Left ventricle myocardium superior (tissue), 1 donor: ENCODE measurements at regions not wholly inside any gene's neighbourhood (a gene's known extent, or its start where the extent isn't known, plus 50 kb on each side); places are given as distances from the start of the nearest gene placed in this dataset.

Experiments
- ATAC-seq: fragments of 200-7000 bp; cut with Tn5 transposase; one replicate; pipeline ENCODE4 v1.9.1; 2020; ENCODE audit warnings: mild to moderate bottlenecking, moderate library complexity
- DNase-seq: peaks from one replicate; pipeline ENCODE4 v3.0.0-alpha.2; 2020
- intact Hi-C: fragments of 100-400 bp; cut with micrococcal nuclease; formaldehyde crosslinking; loops from one replicate; pipeline ENCODE4 v1.11.0; 2022
- donor health status: DM: no; HTN: yes; CAD: no; lungs with severe emphysema.

DNA sequence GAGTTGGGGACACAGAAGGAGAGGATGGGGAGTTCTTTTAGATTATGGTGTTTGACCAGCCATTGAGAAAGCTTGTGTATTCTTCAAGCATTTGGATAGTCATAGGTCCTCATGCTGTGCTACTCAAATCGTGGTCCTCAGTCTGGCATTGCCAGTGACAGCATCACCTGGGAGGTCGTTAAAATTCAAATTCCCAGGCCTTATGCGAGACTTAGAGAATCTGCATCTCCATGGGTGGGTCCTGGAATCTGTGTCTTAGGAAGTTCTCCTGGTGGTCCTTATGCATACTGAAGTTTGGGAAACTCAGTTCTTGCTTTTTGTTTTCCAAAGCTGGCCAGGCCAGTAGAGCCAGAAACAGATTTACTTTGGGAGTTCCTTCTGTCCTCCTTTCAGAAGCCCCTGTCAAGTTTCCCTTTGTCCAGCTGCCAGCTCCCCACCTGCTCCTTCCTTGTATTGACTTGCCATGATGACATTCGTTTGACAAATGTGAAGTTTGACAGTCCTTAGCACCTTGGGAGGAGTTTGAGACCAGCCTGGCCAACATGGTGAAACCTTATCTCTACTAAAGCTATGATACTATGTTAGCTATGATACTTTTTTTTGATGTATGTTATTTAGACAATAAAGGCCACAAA, 95.6 kb downstream of the PALM2AKAP2 start:
- no peak for DNase-seq
- ATAC-seq: no peak
- intact Hi-C loops: no loop called here

DNA sequence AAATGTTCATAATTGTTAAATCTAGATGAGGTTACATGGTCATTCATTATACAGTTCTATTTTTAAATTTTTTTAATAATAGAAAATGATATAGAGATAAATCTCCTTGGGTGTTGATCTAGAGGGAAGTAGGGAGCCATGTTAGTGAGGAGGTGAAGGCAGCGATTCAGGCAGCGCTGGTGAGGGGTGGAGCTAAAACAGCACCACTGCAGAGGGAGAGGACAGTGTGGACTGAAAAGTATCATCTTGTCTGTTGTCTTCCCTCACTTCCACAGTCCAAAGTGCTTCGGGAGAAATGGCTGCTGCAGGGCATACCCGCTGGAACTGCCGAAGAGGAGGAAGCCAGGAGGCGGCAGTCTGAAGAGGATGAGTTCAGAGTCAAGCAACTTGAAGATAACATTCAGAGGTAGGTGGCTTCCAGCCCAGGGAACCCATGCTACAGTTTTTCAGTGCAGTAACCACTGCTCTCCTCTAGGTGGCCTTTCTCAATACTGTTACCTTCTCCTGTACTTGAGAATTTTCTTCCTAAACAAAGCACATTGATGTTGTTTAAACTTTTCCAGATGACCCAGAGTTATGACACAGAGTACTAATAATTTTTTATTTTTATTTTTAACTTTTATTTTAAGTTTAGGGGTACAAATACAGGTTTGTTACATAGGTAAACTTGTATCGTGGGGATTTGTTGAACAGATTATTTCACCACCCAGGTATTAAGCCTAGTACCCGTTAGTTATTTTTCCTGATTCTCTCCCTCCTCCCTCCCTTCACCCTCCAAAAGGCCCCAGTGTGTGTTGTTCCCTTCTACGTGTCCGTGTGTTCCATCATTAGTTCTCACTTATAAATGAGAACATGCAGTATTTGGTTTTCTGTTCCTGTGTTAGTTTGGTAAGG, 100.5 kb downstream of the PALM2AKAP2 start:
- intact Hi-C loops: loop anchor here (10.0 kb wide), 1 partner anchor 306 kb away; no protein-coding TSS in a partner anchor
- ATAC-seq (no peak), DNase-seq (no peak)

DNA sequence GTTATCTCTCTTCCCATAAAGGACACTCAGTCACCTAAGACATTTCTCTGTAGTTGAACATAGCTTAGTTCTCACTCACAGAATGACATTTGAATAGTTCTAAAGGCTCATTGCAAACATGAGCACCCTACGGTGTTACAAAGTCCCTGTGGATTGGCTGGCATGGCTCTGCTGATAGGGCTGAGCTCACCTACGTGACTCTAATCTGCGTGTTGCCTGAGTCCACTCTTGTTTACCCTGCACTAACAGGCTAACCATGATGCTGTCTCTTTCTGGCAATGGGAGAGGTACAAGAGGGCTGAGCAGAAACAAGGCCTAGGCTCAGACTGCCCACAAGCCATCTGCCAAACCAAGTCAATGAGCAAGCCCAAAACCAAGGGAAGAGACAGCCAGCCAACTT, 103.6 kb downstream of the PALM2AKAP2 start:
- DNase-seq: no peak
- no peak for ATAC-seq
- intact Hi-C loops: loop anchor here (10.0 kb wide), 1 partner anchor 309 kb away; no protein-coding TSS in a partner anchor

DNA sequence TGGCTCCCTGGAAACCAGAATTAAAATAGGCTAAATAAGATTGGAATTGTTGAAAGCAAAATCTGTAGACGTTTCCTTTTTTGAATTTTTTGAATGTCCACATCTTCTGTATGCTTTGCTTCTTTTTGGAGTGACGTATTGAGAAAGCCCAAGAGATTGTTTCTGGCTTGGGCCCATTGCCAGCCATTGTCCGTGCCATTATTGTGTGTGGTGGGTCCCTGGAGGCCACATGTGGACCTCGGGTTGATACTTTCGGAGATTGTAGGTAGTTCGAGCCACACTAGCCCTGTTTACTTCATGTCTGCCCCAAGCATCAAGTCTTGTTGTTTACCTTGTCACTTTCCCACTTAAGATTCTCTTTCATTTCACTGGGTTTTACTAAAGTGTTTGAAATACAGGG, 106.0 kb downstream of the PALM2AKAP2 start:
- DNase-seq (peak; percentile 54), ATAC-seq (peak; percentile 6)
- intact Hi-C loops: loop anchor here (10.0 kb wide), 1 partner anchor 311 kb away; no protein-coding TSS in a partner anchor

DNA sequence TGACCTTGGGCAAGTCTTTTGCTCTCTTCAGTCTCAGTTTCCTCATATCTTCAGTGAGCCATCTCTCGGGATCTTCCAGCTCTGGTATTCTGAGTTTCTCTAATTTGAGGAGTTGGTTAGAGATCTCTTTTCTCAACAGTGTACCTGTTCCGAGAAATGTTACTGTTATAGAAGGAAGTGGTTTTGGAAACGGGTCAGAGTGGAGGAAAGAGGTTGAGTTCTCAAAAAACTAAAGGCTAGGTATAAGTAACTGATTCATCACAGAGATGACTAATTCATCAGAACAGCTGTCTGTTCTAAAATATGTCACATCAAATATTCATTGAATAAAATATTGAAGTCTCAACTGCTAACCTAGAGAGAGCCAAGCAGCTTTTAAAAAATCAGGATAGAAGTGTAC, 106.6 kb downstream of the PALM2AKAP2 start:
- intact Hi-C loops: loop anchor here (10.0 kb wide), 1 partner anchor 312 kb away; no protein-coding TSS in a partner anchor
- ATAC-seq (no peak), DNase-seq (no peak)

DNA sequence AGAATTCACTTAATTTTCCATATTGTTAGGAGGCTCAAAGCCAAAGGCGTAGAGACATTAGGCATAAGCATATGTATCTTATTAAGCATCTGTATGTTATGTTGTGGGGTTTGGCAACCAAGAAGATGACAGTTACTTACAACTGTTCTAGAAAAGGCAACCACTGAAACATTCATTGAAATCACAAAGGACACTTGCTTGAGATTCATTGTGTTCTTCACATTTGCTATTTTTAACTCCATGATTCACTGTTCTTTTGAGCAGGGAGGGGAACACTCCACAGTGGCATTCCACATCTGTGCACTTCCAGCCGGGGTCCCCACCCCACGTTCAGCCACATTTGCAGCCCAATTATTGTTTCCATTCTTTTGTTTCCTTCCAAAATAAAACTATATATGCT, 107.1 kb downstream of the PALM2AKAP2 start:
- intact Hi-C loops: loop anchor here (10.0 kb wide), 1 partner anchor 312 kb away; no protein-coding TSS in a partner anchor
- DNase-seq (no peak), ATAC-seq (peak; percentile 86)

DNA sequence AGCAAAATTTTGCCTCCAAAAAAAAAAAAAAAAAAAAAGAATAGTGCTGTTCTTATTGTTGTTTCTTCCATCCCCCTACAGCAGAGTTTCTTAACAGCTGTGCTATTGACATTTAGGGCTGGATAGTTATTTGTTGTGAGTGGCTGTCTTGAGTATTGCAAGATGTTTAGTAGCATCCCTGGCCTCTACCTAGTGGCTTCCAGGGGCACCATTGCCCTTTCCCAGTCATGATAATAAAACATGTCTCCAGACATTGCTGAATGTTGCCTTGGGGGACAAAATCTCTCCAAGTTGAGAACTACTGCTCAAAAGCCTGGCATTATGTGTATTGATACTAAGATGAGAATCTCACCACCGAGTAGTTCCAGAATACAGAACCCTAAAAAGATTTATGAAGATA, 108.7 kb downstream of the PALM2AKAP2 start:
- ATAC-seq (no peak), DNase-seq (no peak)
- intact Hi-C loops: loop anchor here (10.0 kb wide), 1 partner anchor 314 kb away; no protein-coding TSS in a partner anchor

DNA sequence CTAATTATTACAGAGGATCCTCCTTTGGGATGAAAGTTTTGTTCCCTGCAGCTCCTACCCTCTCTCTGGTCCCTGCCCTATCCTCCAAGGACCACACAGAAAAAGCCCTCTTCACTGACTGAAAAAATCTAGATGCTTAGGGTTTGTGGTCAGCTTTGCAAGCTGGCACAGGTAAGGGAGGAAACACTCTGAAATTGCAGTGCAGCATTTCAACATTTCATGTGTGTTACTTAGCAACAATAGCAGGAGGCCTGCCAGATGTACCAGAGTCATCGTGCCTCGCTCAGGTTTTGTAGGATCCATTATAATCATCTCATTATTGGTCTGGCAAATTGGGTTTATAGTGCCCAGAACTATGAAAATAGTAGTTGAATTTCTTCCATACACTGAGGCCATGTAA, 109.5 kb downstream of the PALM2AKAP2 start:
- ATAC-seq (no peak), DNase-seq (no peak)
- intact Hi-C loops: loop anchor here (10.0 kb wide), 1 partner anchor 315 kb away; no protein-coding TSS in a partner anchor

DNA sequence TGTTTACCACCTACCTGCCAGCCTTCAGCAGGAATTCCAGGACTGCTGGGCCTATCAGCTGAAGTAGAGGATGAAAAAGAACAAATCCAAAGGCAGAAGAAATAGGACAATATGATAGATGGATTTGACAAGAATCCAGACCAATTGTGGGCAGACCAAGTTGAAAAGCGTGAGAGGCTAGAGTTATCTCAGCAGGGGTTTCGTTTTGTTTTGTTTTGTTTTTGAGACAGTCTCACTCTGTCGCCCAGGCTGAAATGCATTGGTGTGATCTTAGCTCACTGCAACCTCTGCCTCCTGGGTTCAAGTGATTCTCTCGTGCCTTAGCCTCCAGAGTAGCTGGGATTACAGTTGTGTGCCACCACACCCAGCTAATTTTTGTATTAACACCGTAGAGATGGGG, 113.2 kb downstream of the PALM2AKAP2 start:
- DNase-seq (no peak), ATAC-seq (no peak)
- intact Hi-C loops: no loop called here

DNA sequence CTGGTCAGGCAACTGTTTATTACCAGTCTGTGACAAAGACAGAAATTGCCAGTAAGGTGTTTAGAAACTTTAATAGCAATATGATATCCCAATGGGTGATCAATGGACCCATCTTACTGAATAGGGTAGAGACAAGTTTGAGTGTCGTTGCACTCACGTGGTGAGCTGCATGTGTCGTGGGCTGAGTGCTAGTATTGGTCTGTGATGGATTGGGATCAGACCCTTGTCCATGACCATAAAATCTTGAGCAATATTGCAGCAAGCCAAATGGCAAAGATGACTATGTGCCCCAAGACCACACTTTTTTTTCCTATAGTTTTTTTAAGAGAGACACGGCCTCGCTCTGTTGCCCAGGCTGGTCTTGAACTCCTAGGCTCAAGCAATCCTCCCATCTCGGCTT, 114.5 kb downstream of the PALM2AKAP2 start:
- ATAC-seq (no peak), DNase-seq (no peak)
- intact Hi-C loops: no loop called here

DNA sequence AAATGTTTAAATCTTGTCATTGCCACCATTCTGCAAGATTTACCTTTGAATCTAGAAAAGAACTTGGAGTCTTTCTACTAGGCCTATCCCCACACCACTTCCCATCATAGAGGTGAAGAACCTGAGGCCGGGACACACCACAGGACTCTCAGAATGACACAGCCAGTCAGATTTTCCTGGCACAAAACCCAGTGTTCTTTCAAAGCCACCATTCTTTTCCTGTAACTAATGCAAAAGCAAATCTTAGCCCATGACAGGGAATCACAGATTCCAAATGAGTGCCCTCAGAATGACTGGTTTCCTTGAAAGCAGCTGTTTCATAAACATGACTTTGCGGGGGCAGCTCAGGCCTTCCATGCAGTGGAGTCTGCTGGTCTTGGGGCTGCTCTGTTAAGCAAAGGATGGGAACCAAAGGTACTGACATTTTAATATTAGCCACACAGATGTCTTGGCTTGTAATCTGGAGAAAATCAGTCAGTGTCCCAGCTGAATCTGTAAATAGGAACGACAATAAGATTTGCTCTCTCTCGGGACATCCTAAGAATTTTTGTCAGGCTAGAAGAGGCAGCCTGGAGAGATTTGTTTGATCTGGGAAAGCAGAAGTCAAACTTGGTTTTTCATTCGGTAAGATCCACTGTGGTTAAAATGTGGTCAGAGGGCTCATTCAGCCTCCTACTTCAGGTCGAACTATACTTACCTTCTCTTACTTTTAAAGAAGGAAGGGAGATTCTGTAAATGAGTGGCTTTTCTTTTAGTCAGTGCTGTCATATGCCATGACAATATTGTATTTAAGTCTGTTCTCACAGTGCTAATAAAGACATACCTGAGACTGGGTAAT, 115.1 kb downstream of the PALM2AKAP2 start:
- intact Hi-C loops: no loop called here
- ATAC-seq (peak; percentile 69), DNase-seq (no peak)

DNA sequence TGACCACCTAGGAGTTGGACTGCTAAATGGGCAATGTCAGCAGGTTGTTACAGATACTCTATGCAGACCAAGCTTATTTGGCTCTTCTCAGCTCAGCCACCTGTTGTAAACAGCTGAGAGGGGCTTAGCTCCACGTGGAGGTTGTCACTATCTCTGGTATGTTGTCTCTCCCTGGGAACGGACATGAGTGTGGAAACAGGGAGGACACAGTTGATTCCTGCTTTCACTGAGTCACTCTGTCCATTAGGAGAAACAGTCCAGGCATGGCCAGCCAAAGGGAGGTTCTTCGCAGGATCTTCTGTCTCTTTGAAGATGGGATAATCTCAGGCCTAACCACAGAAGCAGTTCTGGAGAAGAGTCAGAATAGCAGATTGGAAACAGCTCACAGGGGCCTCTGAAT, 121.2 kb downstream of the PALM2AKAP2 start:
- intact Hi-C loops: loop anchor here (5.0 to 10.0 kb wide), 2 partner anchors 154 to 251 kb away; no protein-coding TSS in a partner anchor
- ATAC-seq (peak; percentile 53), DNase-seq (no peak)

DNA sequence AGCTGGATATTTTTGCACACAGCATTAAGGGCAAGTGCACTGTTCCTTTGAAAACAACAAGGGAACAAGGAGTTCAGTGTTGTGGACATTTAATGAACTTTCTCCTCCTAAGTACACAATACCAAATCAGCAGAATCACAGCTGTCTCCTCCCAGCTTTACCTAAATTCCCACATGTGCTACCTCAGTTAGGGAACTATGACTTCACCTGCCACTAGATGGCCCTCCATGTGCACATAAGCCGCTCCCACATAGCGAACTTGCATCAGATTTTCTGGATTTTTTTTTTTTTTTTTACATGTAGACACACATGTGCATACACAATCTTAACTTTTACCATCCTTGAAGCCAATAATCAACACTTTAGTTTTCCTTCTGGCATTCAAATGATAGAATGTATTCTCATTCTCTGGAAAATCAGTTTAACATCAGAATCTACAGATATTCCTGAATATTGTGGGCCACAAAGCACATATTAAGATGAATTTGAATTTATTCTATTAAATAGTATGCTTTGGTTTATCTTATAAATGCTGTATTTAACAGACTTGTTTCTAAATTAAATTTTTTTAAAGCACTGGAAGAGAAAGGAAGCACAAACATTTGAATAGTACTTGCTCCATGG, 123.6 kb downstream of the PALM2AKAP2 start:
- intact Hi-C loops: loop anchor here (5.0 to 10.0 kb wide), 2 partner anchors 151 to 249 kb away; no protein-coding TSS in a partner anchor
- ATAC-seq (peak; percentile 54), DNase-seq (no peak)

DNA sequence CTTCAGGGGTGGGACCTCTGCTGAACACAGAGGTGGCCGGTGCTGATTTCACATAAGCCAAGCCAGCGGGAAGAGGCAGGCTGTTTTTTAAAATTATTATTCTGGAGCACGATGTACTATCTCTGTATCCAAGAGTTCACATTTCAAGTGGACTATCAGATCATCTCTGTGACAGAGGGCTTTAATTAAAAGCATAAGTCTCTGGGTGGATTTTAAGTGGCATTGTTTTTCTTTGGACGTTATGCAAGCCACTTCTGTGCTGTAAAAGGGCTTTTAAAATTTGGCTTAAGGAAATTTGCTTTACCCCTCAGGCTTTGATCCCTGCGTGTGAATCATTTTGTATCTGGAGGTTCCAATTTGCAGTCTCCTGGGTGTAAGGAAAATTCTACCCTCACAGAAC, 124.7 kb downstream of the PALM2AKAP2 start:
- intact Hi-C loops: loop anchor here (5.0 to 10.0 kb wide), 2 partner anchors 150 to 248 kb away; no protein-coding TSS in a partner anchor
- DNase-seq (no peak), ATAC-seq (no peak)

DNA sequence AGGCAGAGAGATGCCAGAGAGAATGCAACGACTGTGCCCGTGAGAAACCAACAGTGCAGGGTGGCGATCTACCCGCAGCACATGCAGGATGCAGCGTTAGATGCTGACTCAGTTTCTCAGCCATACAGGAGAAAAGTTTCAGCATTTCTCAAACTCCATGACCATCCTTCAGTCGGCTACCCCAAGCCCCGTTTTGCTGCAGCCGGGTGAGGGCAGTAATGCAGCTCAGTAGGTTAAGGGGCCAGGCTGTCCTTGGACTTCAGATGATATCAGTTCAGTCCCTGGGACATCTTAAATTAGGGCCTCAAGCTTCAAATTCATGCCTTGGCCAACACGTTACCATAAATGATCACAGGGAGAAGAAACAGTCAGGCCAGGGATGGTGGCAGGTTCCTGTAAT, 125.5 kb downstream of the PALM2AKAP2 start:
- ATAC-seq: no peak
- no peak for DNase-seq
- intact Hi-C loops: loop anchor here (10.0 kb wide), 1 partner anchor 149 kb away; no protein-coding TSS in a partner anchor

DNA sequence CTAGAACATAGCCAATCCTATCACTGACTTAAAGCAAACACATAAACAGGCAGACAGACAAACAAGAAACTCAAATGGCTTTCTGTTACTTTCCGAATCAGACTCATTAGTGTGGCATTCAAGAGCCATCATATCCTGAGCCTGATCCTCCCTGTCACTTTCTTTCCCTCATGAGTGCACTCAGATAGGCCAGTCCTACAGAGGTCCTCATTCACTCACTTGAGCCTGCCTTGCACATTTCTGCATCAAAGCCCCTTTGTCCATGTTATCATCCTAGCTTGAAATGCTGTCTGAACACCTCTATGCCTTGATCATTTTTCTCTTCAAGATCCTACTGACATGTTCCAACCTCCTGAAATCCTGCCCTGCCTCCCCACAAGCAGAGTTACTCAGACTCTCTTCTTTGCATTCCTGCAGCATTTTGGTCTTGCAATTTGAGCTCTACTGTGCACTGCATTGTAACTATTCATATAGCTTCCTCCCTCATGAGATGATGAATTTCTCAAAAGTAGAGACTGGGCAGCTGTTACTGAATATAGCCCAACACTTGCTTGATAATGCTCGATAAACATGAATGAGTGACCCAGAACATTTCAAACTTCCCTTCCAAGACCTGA, 126.9 kb downstream of the PALM2AKAP2 start:
- intact Hi-C loops: loop anchor here (10.0 kb wide), 1 partner anchor 148 kb away; no protein-coding TSS in a partner anchor
- no peak for DNase-seq
- ATAC-seq: no peak

DNA sequence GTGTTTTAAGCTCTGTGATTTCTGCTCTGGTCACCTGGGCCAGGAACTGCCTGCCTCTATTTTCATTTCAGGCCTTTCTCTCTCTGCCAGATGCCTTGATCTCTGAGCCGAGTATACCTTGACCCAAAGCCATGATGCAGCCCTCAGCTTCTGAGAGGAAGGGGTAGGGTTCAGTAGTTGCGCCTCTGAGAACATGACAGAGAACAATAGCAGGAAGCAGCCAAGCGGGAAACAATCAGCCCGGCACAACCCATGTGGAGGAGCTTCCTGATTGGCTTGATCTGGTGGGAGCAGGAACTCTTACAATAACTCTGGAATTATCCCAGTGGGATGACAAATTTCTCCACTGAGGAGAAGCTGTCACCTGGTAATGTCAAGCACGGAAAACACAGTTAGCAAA, 127.4 kb downstream of the PALM2AKAP2 start:
- intact Hi-C loops: loop anchor here (10.0 kb wide), 1 partner anchor 147 kb away; no protein-coding TSS in a partner anchor
- peak; percentile 70 for ATAC-seq
- peak; percentile 37 for DNase-seq
